ENCODE measurements at regions not wholly inside any gene's neighbourhood (a gene's known extent, or its start where the extent isn't known, plus 50 kb on each side); places are given as distances from the start of the nearest gene placed in this dataset.

GRCh38 chr2:140041239-140041638, 1261.0 kb upstream of the NXPH2 start:
- TF ChIP-seq CTCF (IDR thresholded peaks at IDR 0.05; ENCODE audit: insufficient read depth, low read length) (no peak), SPI1 (IDR thresholded peaks at IDR 0.05; ENCODE audit: borderline replicate concordance, low read depth) (no peak), POLR2AphosphoS5 (IDR thresholded peaks at IDR 0.05; ENCODE audit: low read depth) (no peak), REST (IDR thresholded peaks at IDR 0.05; ENCODE audit: insufficient replicate concordance, low read depth) (no peak), GABPA (IDR thresholded peaks at IDR 0.05; ENCODE audit: low read depth) (no peak)
